ENCODE measurements at regions not wholly inside any gene's neighbourhood (a gene's known extent, or its start where the extent isn't known, plus 50 kb on each side); places are given as distances from the start of the nearest gene placed in this dataset.
"Not testable (repeated sequence)": the region's sequence is repeated elsewhere in the genome, so short reads cannot be mapped to it uniquely, and the experiment has no call there.

- H3K4me3 ChIP-seq (ENCODE audit: control insufficient read depth, low read depth, low read length), result no peak overlapping the region
- DNase-seq (ENCODE audit: low read depth), result no peak
- TF ChIP-seq CTCF (IDR thresholded peaks at IDR 0.05; ENCODE audit: control insufficient read depth, insufficient read depth, low read depth, low read length, missing control alignments), result no peak
Observed at GRCh38 chr7:131762753-131763152, 206.3 kb upstream of the PODXL start.

- DNase-seq (ENCODE audit: low read depth); H3K4me3 ChIP-seq (ENCODE audit: control insufficient read depth, low read depth, low read length): not testable (repeated sequence)
Observed at GRCh38 chr7:131755801-131756200, 199.4 kb upstream of the PODXL start.

GRCh38 chr7:131753620-131754222, 197.3 kb upstream of the PODXL start:
- DNase-seq (ENCODE audit: low read depth), result no peak
- H3K4me3 ChIP-seq (ENCODE audit: control insufficient read depth, low read depth, low read length), result no peak overlapping the region
- peak; percentile 47 for TF ChIP-seq CTCF (IDR thresholded peaks at IDR 0.05; ENCODE audit: control insufficient read depth, insufficient read depth, low read depth, low read length, missing control alignments)

- H3K4me3 ChIP-seq (ENCODE audit: control insufficient read depth, low read depth, low read length), result no peak overlapping the region
- no peak for DNase-seq (ENCODE audit: low read depth)
- no peak for TF ChIP-seq CTCF (IDR thresholded peaks at IDR 0.05; ENCODE audit: control insufficient read depth, insufficient read depth, low read depth, low read length, missing control alignments)
Observed at GRCh38 chr7:131747658-131748232, 191.3 kb upstream of the PODXL start.

- TF ChIP-seq CTCF (IDR thresholded peaks at IDR 0.05; ENCODE audit: control insufficient read depth, insufficient read depth, low read depth, low read length, missing control alignments), result no peak
- no peak overlapping the region for H3K4me3 ChIP-seq (ENCODE audit: control insufficient read depth, low read depth, low read length)
- DNase-seq (ENCODE audit: low read depth), result no peak
Observed at GRCh38 chr7:131745390-131746248, 189.2 kb upstream of the PODXL start.

- no peak overlapping the region for H3K4me3 ChIP-seq (ENCODE audit: control insufficient read depth, low read depth, low read length)
- TF ChIP-seq CTCF (IDR thresholded peaks at IDR 0.05; ENCODE audit: control insufficient read depth, insufficient read depth, low read depth, low read length, missing control alignments), result no peak
- DNase-seq (ENCODE audit: low read depth), result no peak
Observed at GRCh38 chr7:131741446-131741845, 185.0 kb upstream of the PODXL start.

Measured in AG09309 (cell line).